IMR-90 (cell line): ENCODE measurements at regions not wholly inside any gene's neighbourhood (a gene's known extent, or its start where the extent isn't known, plus 50 kb on each side); places are given as distances from the start of the nearest gene placed in this dataset.

Experiments used
- BHLHE40 ChIP-seq: fragments of 150-350 bp; IDR thresholded peaks from 2 replicates; pipeline ENCODE4 v1.6.1; 2016; ENCODE audit warnings: mild to moderate bottlenecking, low read depth, low read length
- CTCF ChIP-seq: conservative IDR thresholded peaks from 2 replicates; pipeline ENCODE4 v1.5.1; 2012; ENCODE audit warnings: mild to moderate bottlenecking, low read depth, low read length, improper control_type of control experiment
- MAFK ChIP-seq: IDR thresholded peaks from 2 replicates; pipeline ENCODE4 v1.6.1; 2012; ENCODE audit warnings: low read depth, low read length, improper control_type of control experiment
- NFE2L2 ChIP-seq: fragments of 150-350 bp; IDR thresholded peaks from 2 replicates; pipeline ENCODE4 v1.6.1; 2016; ENCODE audit warnings: low read depth, mild to moderate bottlenecking, low read length

GRCh38 chr11:101241160-101241795 is 111.7 kb upstream of the PGR start:
- TF ChIP-seq CTCF (no peak), BHLHE40 (no peak), NFE2L2 (no peak), MAFK (no peak)
